B cell (primary cell): ENCODE measurements at regions not wholly inside any gene's neighbourhood (a gene's known extent, or its start where the extent isn't known, plus 50 kb on each side); places are given as distances from the start of the nearest gene placed in this dataset.

Experiments used
- CTCF ChIP-seq: fragments of 200-600 bp; IDR thresholded peaks from one replicate; pipeline ENCODE4 v1.8.0; 2022; ENCODE audit warnings: antibody characterized with exemption, mild to moderate bottlenecking
- EZH2 ChIP-seq: IDR thresholded peaks from 2 replicates; pipeline ENCODE4 v1.6.1; 2012; ENCODE audit warnings: borderline replicate concordance, low read depth, mild to moderate bottlenecking, moderate library complexity, low read length; ENCODE audit not compliant: insufficient read depth, poor library complexity, severe bottlenecking

GRCh38 chr18:22826726-22827125 is 106.4 kb upstream of the RBBP8 start:
- no peak for TF ChIP-seq CTCF
- TF ChIP-seq EZH2: no peak
